ENCODE measurements at regions not wholly inside any gene's neighbourhood (a gene's known extent, or its start where the extent isn't known, plus 50 kb on each side); places are given as distances from the start of the nearest gene placed in this dataset.

DNA sequence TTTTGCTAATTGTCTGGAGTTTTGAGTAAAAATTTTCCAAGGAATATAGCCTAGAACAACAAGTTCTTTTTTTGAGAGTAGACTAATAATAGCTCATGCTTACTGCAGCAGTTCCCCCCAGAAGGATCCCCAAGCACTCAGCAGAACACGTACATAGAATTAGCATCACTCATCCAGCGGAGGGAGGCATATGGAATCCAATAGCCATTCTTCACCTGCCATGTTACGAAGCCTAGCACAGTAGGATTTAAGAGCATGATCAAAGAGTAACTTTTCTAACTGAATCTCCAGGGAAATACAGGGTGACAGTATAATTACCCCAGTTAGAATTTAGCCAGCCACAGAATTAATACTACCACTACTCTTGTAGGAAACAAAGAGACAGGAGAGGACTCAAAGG, 511.7 kb upstream of the NOX3 start:
- TF ChIP-seq EZH2phosphoT487 (IDR thresholded peaks at IDR 0.05; ENCODE audit: low read length): no peak
- TF ChIP-seq, protein P1, sequence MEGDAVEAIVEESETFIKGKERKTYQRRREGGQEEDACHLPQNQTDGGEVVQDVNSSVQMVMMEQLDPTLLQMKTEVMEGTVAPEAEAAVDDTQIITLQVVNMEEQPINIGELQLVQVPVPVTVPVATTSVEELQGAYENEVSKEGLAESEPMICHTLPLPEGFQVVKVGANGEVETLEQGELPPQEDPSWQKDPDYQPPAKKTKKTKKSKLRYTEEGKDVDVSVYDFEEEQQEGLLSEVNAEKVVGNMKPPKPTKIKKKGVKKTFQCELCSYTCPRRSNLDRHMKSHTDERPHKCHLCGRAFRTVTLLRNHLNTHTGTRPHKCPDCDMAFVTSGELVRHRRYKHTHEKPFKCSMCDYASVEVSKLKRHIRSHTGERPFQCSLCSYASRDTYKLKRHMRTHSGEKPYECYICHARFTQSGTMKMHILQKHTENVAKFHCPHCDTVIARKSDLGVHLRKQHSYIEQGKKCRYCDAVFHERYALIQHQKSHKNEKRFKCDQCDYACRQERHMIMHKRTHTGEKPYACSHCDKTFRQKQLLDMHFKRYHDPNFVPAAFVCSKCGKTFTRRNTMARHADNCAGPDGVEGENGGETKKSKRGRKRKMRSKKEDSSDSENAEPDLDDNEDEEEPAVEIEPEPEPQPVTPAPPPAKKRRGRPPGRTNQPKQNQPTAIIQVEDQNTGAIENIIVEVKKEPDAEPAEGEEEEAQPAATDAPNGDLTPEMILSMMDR (IDR thresholded peaks at IDR 0.05; ENCODE audit: low read length): no peak
